MM.1S (cell line): ENCODE measurements at regions not wholly inside any gene's neighbourhood (a gene's known extent, or its start where the extent isn't known, plus 50 kb on each side); places are given as distances from the start of the nearest gene placed in this dataset.

Source experiments
- DNase-seq: peaks from one replicate; pipeline ENCODE4 v3.0.0-alpha.2; 2015
- H2AFZ ChIP-seq: fragments of 300-600 bp; sonication (generic); 2 replicates; pipeline ENCODE4 v1.6.0; 2016; ENCODE audit warnings: antibody characterized with exemption, low read length
- H3F3A ChIP-seq: fragments of 300-600 bp; sonication (generic); 2 replicates; pipeline ENCODE4 v1.6.1; 2016; ENCODE audit warnings: mild to moderate bottlenecking, antibody characterized with exemption, low read length, moderate library complexity, mixed read lengths; ENCODE audit not compliant: insufficient read depth
- H3K27ac ChIP-seq: fragments of 300-600 bp; sonication (generic); 2 replicates; pipeline ENCODE4 v1.5.1; 2016; ENCODE audit warnings: mild to moderate bottlenecking, low read length
- H3K27me3 ChIP-seq: fragments of 300-600 bp; sonication (generic); replicated peaks from 2 replicates; pipeline ENCODE4 v1.6.0; 2016; ENCODE audit warnings: low read length; ENCODE audit not compliant: insufficient read depth
- H3K36me3 ChIP-seq: fragments of 300-600 bp; sonication (generic); replicated peaks from 2 replicates; pipeline ENCODE4 v1.6.1; 2016; ENCODE audit warnings: mild to moderate bottlenecking, low read length, mixed read lengths; ENCODE audit not compliant: insufficient read depth
- H3K4me1 ChIP-seq: fragments of 300-600 bp; sonication (generic); 2 replicates; pipeline ENCODE4 v1.6.1; 2016; ENCODE audit warnings: low read length, mixed read lengths
- H3K4me2 ChIP-seq: fragments of 300-600 bp; sonication (generic); 2 replicates; pipeline ENCODE4 v1.6.0; 2016; ENCODE audit warnings: low read depth, low read length
- H3K4me3 ChIP-seq: fragments of 300-600 bp; sonication (generic); 2 replicates; pipeline ENCODE4 v1.5.1; 2016; ENCODE audit warnings: low read length, mixed read lengths
- H3K79me2 ChIP-seq: fragments of 300-600 bp; sonication (generic); 2 replicates; pipeline ENCODE4 v1.6.1; 2016; ENCODE audit warnings: mixed run types, low read length, mixed read lengths
- H3K9ac ChIP-seq: fragments of 300-600 bp; sonication (generic); 2 replicates; pipeline ENCODE4 v1.6.1; 2016; ENCODE audit warnings: low read length, mixed read lengths
- H3K9me2 ChIP-seq: fragments of 300-600 bp; sonication (generic); replicated peaks from 2 replicates; pipeline ENCODE4 v1.6.1; 2016; ENCODE audit warnings: mild to moderate bottlenecking, low read length, mixed read lengths; ENCODE audit not compliant: insufficient read depth
- H3K9me3 ChIP-seq: fragments of 300-600 bp; sonication (generic); replicated peaks from 2 replicates; pipeline ENCODE4 v1.6.1; 2016; ENCODE audit warnings: mild to moderate bottlenecking, low read length, mixed read lengths; ENCODE audit not compliant: insufficient read depth
- H4K20me1 ChIP-seq: fragments of 300-600 bp; sonication (generic); 2 replicates; pipeline ENCODE4 v1.6.1; 2016; ENCODE audit warnings: mild to moderate bottlenecking, low read length, moderate library complexity, mixed read lengths; ENCODE audit not compliant: insufficient read depth
- CTCF ChIP-seq: fragments of 300-600 bp; sonication (generic); IDR thresholded peaks from 2 replicates; pipeline ENCODE4 v1.5.1; 2016; ENCODE audit warnings: antibody characterized with exemption, low read length, mixed read lengths
- EZH2 ChIP-seq: fragments of 300-600 bp; sonication (generic); optimal IDR thresholded peaks from 2 replicates; pipeline ENCODE3; 2017; ENCODE audit warnings: low read depth, mild to moderate bottlenecking, antibody characterized with exemption, low read length, mixed read lengths
- EZH2phosphoT487 ChIP-seq: fragments of 300-600 bp; sonication (generic); IDR thresholded peaks from 2 replicates; pipeline ENCODE4 v1.6.1; 2018; ENCODE audit warnings: antibody characterized with exemption, low read length

GRCh38 chr5:120241400-120241799, 222.7 kb upstream of the PRR16 start:
- H3K9me3 ChIP-seq: no peaks in the 10 kb centered on the region
- H4K20me1 ChIP-seq: no peaks in the 10 kb centered on the region
- H3K4me3 ChIP-seq: no peak overlapping the region
- H3K9ac ChIP-seq: no peak overlapping the region
- no peaks in the 10 kb centered on the region for H3K36me3 ChIP-seq
- TF ChIP-seq EZH2phosphoT487: no peak
- no peak for TF ChIP-seq EZH2
- no peak for TF ChIP-seq CTCF
- no peak overlapping the region for H3K4me2 ChIP-seq
- H3K79me2 ChIP-seq: no peaks in the 10 kb centered on the region
- no peak for DNase-seq
- H3K9me2 ChIP-seq: no peaks in the 10 kb centered on the region
- H3K4me1 ChIP-seq: no peaks in the 10 kb centered on the region
- H3K27ac ChIP-seq: no peak overlapping the region
- H3K27me3 ChIP-seq: no peaks in the 10 kb centered on the region
- no peak overlapping the region for H2AFZ ChIP-seq
- no peaks in the 10 kb centered on the region for H3F3A ChIP-seq

DNA sequence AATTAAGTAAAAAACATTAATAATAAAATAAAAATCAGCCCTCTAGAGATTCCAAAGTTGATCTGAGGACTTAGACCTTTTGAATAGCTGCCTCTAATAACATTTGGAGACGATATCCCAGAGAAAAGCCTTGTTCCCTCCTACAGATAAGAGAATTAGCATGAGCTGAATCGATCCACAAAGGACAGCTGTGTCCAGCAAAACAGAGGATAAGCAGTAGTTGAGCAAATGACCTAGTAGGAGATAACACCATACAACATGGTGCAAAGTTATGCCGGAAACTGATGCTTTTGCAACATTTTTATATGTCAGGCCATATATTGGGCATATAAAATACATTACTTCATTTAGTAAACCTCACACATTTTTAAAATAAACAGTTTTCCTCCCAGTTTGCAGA, 212.2 kb upstream of the PRR16 start:
- no peaks in the 10 kb centered on the region for H3K36me3 ChIP-seq
- H3F3A ChIP-seq: no peaks in the 10 kb centered on the region
- no peak overlapping the region for H3K4me3 ChIP-seq
- no peak overlapping the region for H3K4me2 ChIP-seq
- no peaks in the 10 kb centered on the region for H3K9me3 ChIP-seq
- no peak overlapping the region for H2AFZ ChIP-seq
- no peak for DNase-seq
- H3K27me3 ChIP-seq: no peaks in the 10 kb centered on the region
- H3K9me2 ChIP-seq: no peaks in the 10 kb centered on the region
- no peaks in the 10 kb centered on the region for H3K4me1 ChIP-seq
- no peaks in the 10 kb centered on the region for H3K79me2 ChIP-seq
- H4K20me1 ChIP-seq: no peaks in the 10 kb centered on the region
- no peak overlapping the region for H3K9ac ChIP-seq
- no peak for TF ChIP-seq EZH2
- TF ChIP-seq EZH2phosphoT487: no peak
- TF ChIP-seq CTCF: no peak
- no peak overlapping the region for H3K27ac ChIP-seq

GRCh38 chr5:120252839-120253238, 211.3 kb upstream of the PRR16 start:
- H3K9ac ChIP-seq: no peak overlapping the region
- H3F3A ChIP-seq: no peaks in the 10 kb centered on the region
- H3K9me3 ChIP-seq: no peaks in the 10 kb centered on the region
- no peak overlapping the region for H3K4me2 ChIP-seq
- no peaks in the 10 kb centered on the region for H4K20me1 ChIP-seq
- no peaks in the 10 kb centered on the region for H3K9me2 ChIP-seq
- H3K4me3 ChIP-seq: no peak overlapping the region
- no peak for TF ChIP-seq EZH2phosphoT487
- no peak for TF ChIP-seq CTCF
- TF ChIP-seq EZH2: no peak
- H3K27me3 ChIP-seq: no peaks in the 10 kb centered on the region
- DNase-seq: no peak
- no peaks in the 10 kb centered on the region for H3K36me3 ChIP-seq
- H2AFZ ChIP-seq: no peak overlapping the region
- no peaks in the 10 kb centered on the region for H3K79me2 ChIP-seq
- no peaks in the 10 kb centered on the region for H3K4me1 ChIP-seq
- H3K27ac ChIP-seq: no peak overlapping the region

- Histone ChIP-seq H3K27ac (no peak overlapping the region), H3K4me2 (no peak overlapping the region), H4K20me1 (no peaks in the 10 kb centered on the region), H3F3A (no peaks in the 10 kb centered on the region), H3K36me3 (no peaks in the 10 kb centered on the region), H3K79me2 (no peaks in the 10 kb centered on the region), H3K27me3 (no peaks in the 10 kb centered on the region), H3K9me3 (no peaks in the 10 kb centered on the region), H3K4me3 (no peak overlapping the region), H3K9ac (no peak overlapping the region), H3K4me1 (no peaks in the 10 kb centered on the region), H2AFZ (no peak overlapping the region), H3K9me2 (no peaks in the 10 kb centered on the region)
- no peak for DNase-seq
- TF ChIP-seq EZH2phosphoT487 (no peak), EZH2 (no peak), CTCF (no peak)
These were observed 209.7 kb upstream of the PRR16 start for GRCh38 chr5:120254385-120254784.
